Nephron (organoid): ENCODE measurements at regions not wholly inside any gene's neighbourhood (a gene's known extent, or its start where the extent isn't known, plus 50 kb on each side); places are given as distances from the start of the nearest gene placed in this dataset.
"Not testable (repeated sequence)": the region's sequence is repeated elsewhere in the genome, so short reads cannot be mapped to it uniquely, and the experiment has no call there.

Source experiments
- H3K27ac Mint-ChIP-seq, 3 experiments: 2 replicates each; pipeline ENCODE4 v1.8.0; 2020; ENCODE audit warnings: mixed read lengths in 3 of 3, mild to moderate bottlenecking in 2 of 3, moderate library complexity in 1 of 3
- H3K27me3 Mint-ChIP-seq: 2 replicates; pipeline ENCODE4 v1.8.0; 2021; ENCODE audit warnings: low read depth, mild to moderate bottlenecking, moderate library complexity, mixed read lengths
- H3K36me3 Mint-ChIP-seq: 2 replicates; pipeline ENCODE4 v1.8.0; 2020; ENCODE audit warnings: low read depth, mixed read lengths
- H3K4me1 Mint-ChIP-seq: 2 replicates; pipeline ENCODE4 v1.8.0; 2020; ENCODE audit warnings: mixed read lengths
- H3K4me3 Mint-ChIP-seq, 3 experiments: 2 replicates each; pipeline ENCODE4 v1.8.0; 2020; ENCODE audit warnings: mild to moderate bottlenecking in 3 of 3, mixed read lengths in 3 of 3, moderate library complexity in 2 of 3
- H3K9me3 Mint-ChIP-seq: 2 replicates; pipeline ENCODE4 v1.8.0; 2020; ENCODE audit warnings: mixed read lengths
- TF ChIP-seq, protein P1 (sequence below), 3 experiments: fragments of 200-600 bp; sonication (generic); IDR thresholded peaks; one replicate each; pipeline ENCODE4 v1.5.0; 2021; ENCODE audit warnings: antibody characterized with exemption in 3 of 3; ENCODE audit not compliant: unreplicated experiment in 3 of 3

DNA sequence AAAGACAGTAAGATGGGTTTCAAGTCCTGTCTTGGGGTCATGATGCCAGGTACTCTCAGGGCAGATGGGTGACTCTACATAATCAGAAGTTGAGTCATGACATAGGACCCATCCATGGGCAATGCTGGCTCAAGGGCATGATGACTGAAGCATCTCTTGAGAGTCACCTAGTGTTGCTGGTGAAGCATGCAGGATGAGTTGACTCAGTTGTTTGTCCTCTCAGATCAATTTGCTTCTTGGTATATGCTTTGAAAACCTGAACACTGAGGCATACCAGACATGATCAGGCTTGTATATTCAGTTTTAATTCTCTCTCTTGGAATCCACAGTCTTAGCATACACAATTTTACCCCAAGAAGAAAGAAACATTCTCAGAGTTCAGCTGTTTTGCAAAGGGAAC, 658.9 kb upstream of the NXPH2 start:
- H3K27ac Mint-ChIP-seq = no peak overlapping the region
- TF ChIP-seq, protein P1, sequence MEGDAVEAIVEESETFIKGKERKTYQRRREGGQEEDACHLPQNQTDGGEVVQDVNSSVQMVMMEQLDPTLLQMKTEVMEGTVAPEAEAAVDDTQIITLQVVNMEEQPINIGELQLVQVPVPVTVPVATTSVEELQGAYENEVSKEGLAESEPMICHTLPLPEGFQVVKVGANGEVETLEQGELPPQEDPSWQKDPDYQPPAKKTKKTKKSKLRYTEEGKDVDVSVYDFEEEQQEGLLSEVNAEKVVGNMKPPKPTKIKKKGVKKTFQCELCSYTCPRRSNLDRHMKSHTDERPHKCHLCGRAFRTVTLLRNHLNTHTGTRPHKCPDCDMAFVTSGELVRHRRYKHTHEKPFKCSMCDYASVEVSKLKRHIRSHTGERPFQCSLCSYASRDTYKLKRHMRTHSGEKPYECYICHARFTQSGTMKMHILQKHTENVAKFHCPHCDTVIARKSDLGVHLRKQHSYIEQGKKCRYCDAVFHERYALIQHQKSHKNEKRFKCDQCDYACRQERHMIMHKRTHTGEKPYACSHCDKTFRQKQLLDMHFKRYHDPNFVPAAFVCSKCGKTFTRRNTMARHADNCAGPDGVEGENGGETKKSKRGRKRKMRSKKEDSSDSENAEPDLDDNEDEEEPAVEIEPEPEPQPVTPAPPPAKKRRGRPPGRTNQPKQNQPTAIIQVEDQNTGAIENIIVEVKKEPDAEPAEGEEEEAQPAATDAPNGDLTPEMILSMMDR (IDR thresholded peaks at IDR 0.05; ENCODE audit: unreplicated experiment in 3 of 3) = no peak
- no peak overlapping the region for H3K4me3 Mint-ChIP-seq
- H3K4me1 Mint-ChIP-seq = no peaks in the 10 kb centered on the region
- H3K27me3 Mint-ChIP-seq = no peaks in the 10 kb centered on the region
- peaks cover 4% of the 10 kb centered on the region for H3K9me3 Mint-ChIP-seq
- H3K36me3 Mint-ChIP-seq = no peaks in the 10 kb centered on the region

DNA sequence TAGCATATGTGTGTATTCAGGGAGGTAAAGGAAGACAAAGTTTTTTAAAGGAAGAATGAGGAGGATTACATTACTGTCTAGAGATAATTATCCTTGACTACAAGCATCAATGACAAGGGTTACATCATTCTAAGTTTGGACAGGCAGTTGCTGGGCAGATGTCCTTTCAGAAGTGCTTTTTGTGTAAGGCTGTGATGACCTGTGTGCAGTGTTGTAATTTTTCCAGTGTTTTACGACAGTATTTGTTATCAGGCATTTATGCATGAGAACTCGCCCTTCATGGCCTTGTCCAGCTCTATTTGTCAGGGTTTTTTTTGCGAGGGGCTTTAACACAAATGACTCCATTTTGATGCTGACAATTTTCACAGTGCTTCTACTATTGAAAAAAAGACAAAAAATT, 658.3 kb upstream of the NXPH2 start:
- TF ChIP-seq, protein P1 (IDR thresholded peaks at IDR 0.05; ENCODE audit: unreplicated experiment in 3 of 3) = no peak
- Mint-ChIP-seq H3K27me3 (no peaks in the 10 kb centered on the region), H3K36me3 (no peaks in the 10 kb centered on the region), H3K27ac (no peak overlapping the region), H3K4me3 (no peak overlapping the region), H3K9me3 (peaks cover 4% of the 10 kb centered on the region), H3K4me1 (no peaks in the 10 kb centered on the region)

DNA sequence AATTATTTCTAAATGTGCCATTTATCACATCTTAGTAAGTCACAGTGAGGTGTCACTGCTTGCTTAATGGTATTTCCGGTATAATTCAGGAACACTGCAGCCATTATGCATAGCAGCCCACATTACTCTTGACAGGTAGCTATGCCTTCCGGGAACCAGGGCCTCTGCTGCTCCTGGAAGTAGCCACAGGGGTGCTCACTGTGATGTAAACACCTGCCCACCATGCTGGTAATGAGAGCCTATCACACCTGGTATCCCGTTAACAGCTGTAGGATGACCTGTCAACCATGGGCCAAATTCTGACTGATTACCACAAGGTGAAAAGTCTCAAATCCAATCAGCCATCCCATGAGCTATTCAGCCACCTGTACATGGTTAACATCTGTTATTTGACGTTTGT, 647.0 kb upstream of the NXPH2 start:
- Mint-ChIP-seq H3K27ac (no peak overlapping the region), H3K4me1 (no peaks in the 10 kb centered on the region), H3K4me3 (no peak overlapping the region), H3K27me3 (no peaks in the 10 kb centered on the region), H3K9me3 (no peaks in the 10 kb centered on the region), H3K36me3 (no peaks in the 10 kb centered on the region)
- TF ChIP-seq, protein P1 (IDR thresholded peaks at IDR 0.05; ENCODE audit: unreplicated experiment in 3 of 3) = no peak

DNA sequence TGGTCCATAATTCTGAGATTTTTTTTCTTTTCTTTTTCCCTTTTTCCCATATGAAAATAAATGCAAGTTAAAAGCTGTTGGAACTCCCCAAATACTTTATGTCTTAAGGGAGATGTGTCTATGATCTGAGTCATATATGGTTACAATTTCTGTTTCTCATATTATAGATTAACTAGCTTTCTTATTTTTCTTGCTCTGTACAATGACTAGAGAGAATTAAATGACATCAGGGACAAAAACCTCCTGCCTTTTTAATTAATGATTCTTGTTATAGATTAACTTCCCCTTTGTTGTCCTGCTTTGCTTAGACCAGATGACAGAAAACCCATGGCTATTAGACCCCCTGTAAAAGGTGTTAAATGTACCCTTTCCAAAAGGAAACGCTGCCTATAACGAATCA, 643.9 kb upstream of the NXPH2 start:
- H3K27me3 Mint-ChIP-seq = no peaks in the 10 kb centered on the region

DNA sequence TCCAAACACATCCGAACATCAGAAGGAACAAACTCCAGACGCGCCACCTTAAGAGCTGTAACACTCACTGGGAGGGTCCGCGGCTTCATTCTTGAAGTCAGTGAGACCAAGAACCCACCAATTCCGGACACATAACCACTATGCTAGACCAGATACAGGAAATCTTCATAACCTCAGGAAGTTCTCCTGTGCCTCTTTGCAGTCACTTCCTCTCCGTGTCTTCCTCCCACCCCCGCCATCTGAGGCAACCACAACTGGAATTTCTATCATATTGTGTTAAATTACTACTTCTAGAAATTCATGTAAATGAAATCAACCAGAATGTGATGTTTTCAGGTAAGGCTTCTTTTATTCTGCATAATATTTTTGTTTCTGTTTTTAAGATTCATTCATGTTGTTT, 631.0 kb upstream of the NXPH2 start:
- TF ChIP-seq, protein P1 (IDR thresholded peaks at IDR 0.05; ENCODE audit: unreplicated experiment in 3 of 3) = no peak
- H3K9me3 Mint-ChIP-seq = peaks cover 17% of the 10 kb centered on the region
- no peak overlapping the region for H3K4me3 Mint-ChIP-seq
- no peaks in the 10 kb centered on the region for H3K4me1 Mint-ChIP-seq
- H3K36me3 Mint-ChIP-seq = peaks cover 5% of the 10 kb centered on the region
- no peak overlapping the region for H3K27ac Mint-ChIP-seq
- no peaks in the 10 kb centered on the region for H3K27me3 Mint-ChIP-seq

More for the DNA sequence above, 643.9 kb upstream of the NXPH2 start:
- Mint-ChIP-seq H3K36me3 (no peaks in the 10 kb centered on the region), H3K4me1 (no peaks in the 10 kb centered on the region), H3K9me3 (no peaks in the 10 kb centered on the region), H3K27ac (no peak overlapping the region), H3K4me3 (no peak overlapping the region)
- TF ChIP-seq, protein P1 (IDR thresholded peaks at IDR 0.05; ENCODE audit: unreplicated experiment in 3 of 3) = no peak

DNA sequence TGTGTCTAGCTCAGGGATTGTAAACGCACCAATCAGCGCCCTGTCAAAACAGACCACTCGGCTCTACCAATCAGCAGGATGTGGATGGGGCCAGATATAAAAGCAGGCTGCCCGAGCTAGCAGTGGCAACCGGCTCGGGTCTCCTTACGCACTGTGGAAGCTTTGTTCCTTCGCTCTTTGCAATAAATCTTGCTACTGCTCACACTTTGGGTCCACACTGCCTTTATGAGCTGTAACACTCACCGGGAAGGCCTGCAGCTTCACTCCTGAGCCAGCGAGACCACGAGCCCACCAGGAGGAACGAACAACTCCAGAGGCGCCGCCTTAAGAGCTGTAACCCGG, 630.6 kb upstream of the NXPH2 start:
- not testable (repeated sequence) for H3K27me3 Mint-ChIP-seq, H3K4me1 Mint-ChIP-seq, H3K27ac Mint-ChIP-seq, H3K4me3 Mint-ChIP-seq, H3K36me3 Mint-ChIP-seq
- peaks cover 17% of the 10 kb centered on the region for H3K9me3 Mint-ChIP-seq

DNA sequence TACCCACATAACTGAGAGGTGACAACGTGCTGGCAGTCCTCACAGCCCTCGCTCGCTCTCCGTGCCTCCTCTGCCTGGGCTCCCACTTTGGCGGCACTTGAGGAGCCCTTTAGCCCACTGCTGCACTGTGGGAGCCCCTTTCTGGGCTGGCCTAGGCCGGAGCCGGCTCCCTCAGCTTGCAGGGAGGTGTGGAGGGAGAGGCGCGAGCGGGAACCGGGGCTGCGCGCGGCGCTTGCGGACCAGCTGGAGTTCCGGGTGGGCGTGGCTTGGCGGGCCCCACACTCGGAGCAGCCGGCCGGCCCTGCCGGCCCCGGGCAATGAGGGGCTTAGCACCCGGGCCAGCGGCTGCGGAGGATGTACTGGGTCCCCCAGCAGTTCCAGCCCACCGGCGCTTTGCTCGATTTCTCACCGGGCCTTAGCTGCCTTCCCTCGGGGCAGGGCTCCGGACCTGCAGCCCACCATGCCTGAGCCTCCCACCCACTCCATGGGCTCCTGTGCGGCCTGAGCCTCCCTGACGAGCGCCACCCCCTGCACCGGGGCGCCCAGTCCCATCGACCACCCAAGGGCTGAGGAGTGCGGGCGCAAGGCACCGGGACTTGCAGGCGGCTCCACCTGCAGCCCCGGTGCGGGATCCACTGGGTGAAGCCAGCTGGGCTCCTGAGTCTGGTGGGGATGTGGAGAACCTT, 630.1 kb upstream of the NXPH2 start:
- not testable (repeated sequence) for H3K4me1 Mint-ChIP-seq, H3K4me3 Mint-ChIP-seq, H3K36me3 Mint-ChIP-seq, H3K27me3 Mint-ChIP-seq, H3K27ac Mint-ChIP-seq
- H3K9me3 Mint-ChIP-seq = peaks cover 16% of the 10 kb centered on the region
